GM12873 (cell line): ENCODE measurements at regions not wholly inside any gene's neighbourhood (a gene's known extent, or its start where the extent isn't known, plus 50 kb on each side); places are given as distances from the start of the nearest gene placed in this dataset.

Source experiments
- CTCF ChIP-seq: IDR thresholded peaks from 2 replicates; pipeline ENCODE4 v1.5.1; 2012; ENCODE audit warnings: low read depth, mild to moderate bottlenecking, moderate library complexity, low read length, control low read depth; ENCODE audit not compliant: insufficient read depth; ENCODE audit errors: missing control alignments

GRCh38 chr13:62003452-62003851 lies 587.8 kb upstream of the PCDH20 start:
- no peak for TF ChIP-seq CTCF

- no peak for TF ChIP-seq CTCF
Measured at GRCh38 chr13:61994174-61994573, 578.5 kb upstream of the PCDH20 start.

GRCh38 chr13:61989978-61990377 lies 574.3 kb upstream of the PCDH20 start:
- TF ChIP-seq CTCF: no peak

GRCh38 chr13:61988810-61989209 lies 573.2 kb upstream of the PCDH20 start:
- TF ChIP-seq CTCF: no peak

- no peak for TF ChIP-seq CTCF
Measured at GRCh38 chr13:61975001-61975400, 559.4 kb upstream of the PCDH20 start.

- no peak for TF ChIP-seq CTCF
Measured at GRCh38 chr13:61965756-61966155, 550.1 kb upstream of the PCDH20 start.

- TF ChIP-seq CTCF: no peak
Measured at GRCh38 chr13:61960981-61961380, 545.3 kb upstream of the PCDH20 start.

- no peak for TF ChIP-seq CTCF
Measured at GRCh38 chr13:61954092-61954491, 538.4 kb upstream of the PCDH20 start.
